DOHH2 (cell line): ENCODE measurements at regions not wholly inside any gene's neighbourhood (a gene's known extent, or its start where the extent isn't known, plus 50 kb on each side); places are given as distances from the start of the nearest gene placed in this dataset.

Experiments
- CTCF ChIP-seq: fragments of 200-600 bp; sonication (generic); IDR thresholded peaks from one replicate; pipeline ENCODE4 v1.5.1; 2014; ENCODE audit warnings: antibody characterized with exemption, mild to moderate bottlenecking, low read depth, low read length; ENCODE audit not compliant: poor library complexity, severe bottlenecking
- EZH2phosphoT487 ChIP-seq: fragments of 200-600 bp; sonication (generic); IDR thresholded peaks from 2 replicates; pipeline ENCODE4 v1.6.1; 2017; ENCODE audit warnings: borderline replicate concordance, mild to moderate bottlenecking, antibody characterized with exemption, low read length, moderate library complexity, mixed read lengths

GRCh38 chr7:114242992-114243507 lies 171.6 kb upstream of the FOXP2 start:
- TF ChIP-seq CTCF (no peak), EZH2phosphoT487 (no peak)
